GM23338 (cell line): ENCODE measurements at regions not wholly inside any gene's neighbourhood (a gene's known extent, or its start where the extent isn't known, plus 50 kb on each side); places are given as distances from the start of the nearest gene placed in this dataset.

Source experiments
- ATAC-seq: fragments of 200-7000 bp; cut with Tn5 transposase; 3 replicates; pipeline ENCODE4 v1.9.1; 2020
- DNase-seq: peaks from one replicate; pipeline ENCODE4 v3.0.0-alpha.2; 2015; ENCODE audit warnings: low spot score
- H2AFZ ChIP-seq: fragments of 200-600 bp; sonication (generic); 2 replicates; pipeline ENCODE4 v1.8.0; 2016; ENCODE audit warnings: antibody characterized with exemption, mild to moderate bottlenecking, moderate library complexity
- H3F3A ChIP-seq: fragments of 200-600 bp; sonication (generic); replicated peaks from 2 replicates; pipeline ENCODE4 v1.8.0; 2017; ENCODE audit warnings: antibody characterized with exemption, mixed run types, low read depth
- H3K27ac ChIP-seq: fragments of 200-600 bp; sonication (generic); 2 replicates; pipeline ENCODE4 v1.6.1; 2016; ENCODE audit warnings: low read depth
- H3K27me3 ChIP-seq: fragments of 200-600 bp; sonication (generic); 2 replicates; pipeline ENCODE4 v1.8.0; 2016; ENCODE audit warnings: mild to moderate bottlenecking, mixed run types, moderate library complexity; ENCODE audit not compliant: insufficient read depth
- H3K36me3 ChIP-seq: fragments of 200-600 bp; sonication (generic); 2 replicates; pipeline ENCODE4 v1.8.0; 2016; ENCODE audit warnings: mild to moderate bottlenecking; ENCODE audit not compliant: insufficient read depth
- H3K4me1 ChIP-seq: fragments of 200-600 bp; sonication (generic); 2 replicates; pipeline ENCODE4 v1.8.0; 2016; ENCODE audit warnings: mild to moderate bottlenecking, moderate library complexity; ENCODE audit not compliant: insufficient read depth
- H3K4me2 ChIP-seq: fragments of 200-600 bp; sonication (generic); 2 replicates; pipeline ENCODE4 v1.7.1; 2017; ENCODE audit warnings: mixed run types
- H3K4me3 ChIP-seq: fragments of 200-600 bp; sonication (generic); 2 replicates; pipeline ENCODE4 v1.6.1; 2016; ENCODE audit warnings: mixed run types
- H3K79me2 ChIP-seq: fragments of 200-600 bp; sonication (generic); replicated peaks from 2 replicates; pipeline ENCODE4 v1.8.0; 2017; ENCODE audit warnings: mild to moderate bottlenecking; ENCODE audit not compliant: insufficient read depth
- H3K9me2 ChIP-seq: fragments of 200-600 bp; sonication (generic); 2 replicates; pipeline ENCODE4 v1.8.0; 2017; ENCODE audit not compliant: insufficient read depth
- H4K20me1 ChIP-seq: fragments of 200-600 bp; sonication (generic); replicated peaks from 2 replicates; pipeline ENCODE4 v1.8.0; 2017; ENCODE audit warnings: mild to moderate bottlenecking; ENCODE audit not compliant: insufficient read depth
- H3K27ac Mint-ChIP-seq: 2 replicates; pipeline ENCODE4 v1.8.0; 2020; ENCODE audit warnings: inconsistent platforms, mild to moderate bottlenecking, moderate library complexity, mixed read lengths
- H3K27me3 Mint-ChIP-seq: 3 replicates; pipeline ENCODE4 v1.8.0; 2022; ENCODE audit warnings: low read depth, mild to moderate bottlenecking, moderate library complexity, mixed read lengths, inconsistent platforms; ENCODE audit not compliant: insufficient read depth, poor library complexity
- H3K36me3 Mint-ChIP-seq: 3 replicates; pipeline ENCODE4 v1.8.0; 2021; ENCODE audit warnings: low read depth, mild to moderate bottlenecking, inconsistent platforms, moderate library complexity, mixed read lengths
- H3K4me1 Mint-ChIP-seq: 3 replicates; pipeline ENCODE4 v1.8.0; 2020; ENCODE audit warnings: mild to moderate bottlenecking, inconsistent platforms, mixed read lengths
- H3K4me3 Mint-ChIP-seq: 3 replicates; pipeline ENCODE4 v1.8.0; 2021; ENCODE audit warnings: moderate library complexity, mild to moderate bottlenecking, inconsistent platforms, mixed read lengths
- H3K9me3 Mint-ChIP-seq: 3 replicates; pipeline ENCODE4 v1.8.0; 2020; ENCODE audit warnings: moderate library complexity, mild to moderate bottlenecking, inconsistent platforms, mixed read lengths
- CREB1 ChIP-seq: fragments of 250-450 bp; sonication (Bioruptor Pico); IDR thresholded peaks from 2 replicates; pipeline ENCODE4 v1.5.0; 2020; ENCODE audit warnings: low read depth, mild to moderate bottlenecking, moderate library complexity
- CTCF ChIP-seq, 2 experiments: fragments of 200-600 bp in 1 of 2; sonication (generic) in 1 of 2; conservative IDR thresholded peaks; 2 replicates each; pipeline versions ENCODE4 v1.5.1 to v1.6.1; 2016 to 2017; ENCODE audit warnings: antibody characterized with exemption in 2 of 2, low read depth in 2 of 2, mild to moderate bottlenecking in 2 of 2, moderate library complexity in 1 of 2
- EZH2 ChIP-seq: fragments of 200-600 bp; sonication (generic); IDR thresholded peaks from one replicate; pipeline ENCODE4 v1.8.0; 2017; ENCODE audit warnings: antibody characterized with exemption, mild to moderate bottlenecking, low read depth; ENCODE audit not compliant: unreplicated experiment
- EZH2phosphoT487 ChIP-seq: fragments of 200-600 bp; sonication (generic); IDR thresholded peaks from one replicate; pipeline ENCODE4 v1.8.1; 2018; ENCODE audit warnings: antibody characterized with exemption; ENCODE audit not compliant: unreplicated experiment
- JUNB ChIP-seq: IDR thresholded peaks from one replicate; pipeline ENCODE4 v1.6.1; 2016; ENCODE audit warnings: antibody characterized with exemption; ENCODE audit not compliant: unreplicated experiment
- NANOG ChIP-seq: IDR thresholded peaks from 2 replicates; pipeline ENCODE4 v1.6.1; 2016; ENCODE audit warnings: antibody characterized with exemption, borderline replicate concordance
- POLR2AphosphoS5 ChIP-seq: IDR thresholded peaks from 2 replicates; pipeline ENCODE4 v1.6.1; 2016; ENCODE audit warnings: antibody characterized with exemption, low read depth
- STAT1 ChIP-seq: IDR thresholded peaks from one replicate; pipeline ENCODE4 v1.6.1; 2016; ENCODE audit warnings: antibody characterized with exemption; ENCODE audit not compliant: unreplicated experiment
- ZNF114 ChIP-seq: fragments of 250-450 bp; sonication (Bioruptor Pico); IDR thresholded peaks from 2 replicates; pipeline ENCODE4 v1.5.0; 2020; ENCODE audit warnings: mild to moderate bottlenecking, moderate library complexity
- ZNF331 ChIP-seq: fragments of 250-450 bp; sonication (Bioruptor Pico); IDR thresholded peaks from 2 replicates; pipeline ENCODE4 v1.5.0; 2020; ENCODE audit warnings: low read depth, mild to moderate bottlenecking, moderate library complexity
- TF ChIP-seq, protein P1 (sequence below): IDR thresholded peaks from one replicate; pipeline ENCODE4 v1.6.1; 2018; ENCODE audit warnings: antibody characterized with exemption; ENCODE audit not compliant: unreplicated experiment
- TF ChIP-seq, protein P2 (sequence below): IDR thresholded peaks from 2 replicates; pipeline ENCODE4 v1.6.1; 2016; ENCODE audit warnings: antibody characterized with exemption

GRCh38 chrX:68983004-68983857, 154.4 kb downstream of the EFNB1 start:
- no peak overlapping the region for H3K27ac ChIP-seq
- H3F3A ChIP-seq, result no peaks in the 10 kb centered on the region
- Mint-ChIP-seq H3K4me1 (peaks cover 8% of the 10 kb centered on the region; the same call in 2 of the 3 replicates), H3K36me3 (no peaks in the 10 kb centered on the region), H3K27me3 (peaks cover 4% of the 10 kb centered on the region), H3K27ac (no peak overlapping the region), H3K9me3 (no peaks in the 10 kb centered on the region), H3K4me3 (no peak overlapping the region)
- H3K27me3 ChIP-seq, result no peaks in the 10 kb centered on the region
- no peaks in the 10 kb centered on the region for H3K9me2 ChIP-seq
- no peak for TF ChIP-seq NANOG
- TF ChIP-seq CTCF (conservative IDR thresholded peaks at IDR 0.05; ENCODE audit: low read depth in 2 of 2), result 0 out of 4 replicates have a peak, but pooled peaks of 1 of the 2 experiments have one; percentile 6
- no peak for TF ChIP-seq JUNB
- TF ChIP-seq STAT1, result no peak
- H2AFZ ChIP-seq, result no peak overlapping the region
- DNase-seq, result no peak
- H3K36me3 ChIP-seq, result no peaks in the 10 kb centered on the region
- H3K79me2 ChIP-seq, result no peaks in the 10 kb centered on the region
- H3K4me1 ChIP-seq, result no peaks in the 10 kb centered on the region
- H3K4me3 ChIP-seq, result no peak overlapping the region
- H4K20me1 ChIP-seq, result no peaks in the 10 kb centered on the region
- no peak for ATAC-seq
- no peak overlapping the region for H3K4me2 ChIP-seq

DNA sequence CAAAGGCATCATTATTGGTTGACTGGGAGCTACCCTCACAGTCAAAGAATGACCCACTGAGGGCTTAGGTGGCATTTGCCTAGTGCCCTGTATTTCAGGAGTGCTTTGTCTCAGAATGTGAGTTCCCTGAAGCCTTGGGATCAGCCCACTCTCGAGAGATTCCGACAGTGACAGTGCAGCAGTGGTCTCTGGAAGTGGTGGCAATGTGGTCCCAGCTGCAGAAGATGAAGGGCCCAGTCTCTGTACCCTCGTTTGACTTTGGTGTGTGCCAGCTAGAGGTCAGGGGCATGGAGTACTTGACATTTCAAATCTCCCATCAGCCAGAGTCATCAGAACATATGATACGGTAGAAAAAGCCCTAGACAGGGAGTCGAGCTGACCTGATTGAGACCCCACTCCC, 153.7 kb downstream of the EFNB1 start:
- DNase-seq (no peak), ATAC-seq (no peak)
- no peak overlapping the region for H3K4me3 ChIP-seq
- Mint-ChIP-seq H3K36me3 (no peaks in the 10 kb centered on the region), H3K9me3 (no peaks in the 10 kb centered on the region), H3K27me3 (peaks cover 4% of the 10 kb centered on the region), H3K4me1 (peaks cover 13% of the 10 kb centered on the region; the same call in 2 of the 3 replicates), H3K4me3 (no peak overlapping the region), H3K27ac (no peak overlapping the region)
- H2AFZ ChIP-seq, result no peak overlapping the region
- H3F3A ChIP-seq, result no peaks in the 10 kb centered on the region
- no peak overlapping the region for H3K27ac ChIP-seq
- H3K36me3 ChIP-seq, result no peaks in the 10 kb centered on the region
- H3K79me2 ChIP-seq, result no peaks in the 10 kb centered on the region
- H4K20me1 ChIP-seq, result no peaks in the 10 kb centered on the region
- no peaks in the 10 kb centered on the region for H3K9me2 ChIP-seq
- no peaks in the 10 kb centered on the region for H3K4me1 ChIP-seq
- H3K27me3 ChIP-seq, result no peaks in the 10 kb centered on the region
- no peak overlapping the region for H3K4me2 ChIP-seq
- TF ChIP-seq ZNF114 (CRISPR knock-in tag) (no peak), NANOG (no peak), CREB1 (no peak), STAT1 (no peak), CTCF (conservative IDR thresholded peaks at IDR 0.05; ENCODE audit: low read depth in 2 of 2) (no peak), EZH2 (no peak), JUNB (no peak), POLR2AphosphoS5 (no peak), EZH2phosphoT487 (no peak), ZNF331 (no peak)
- TF ChIP-seq, protein P1, sequence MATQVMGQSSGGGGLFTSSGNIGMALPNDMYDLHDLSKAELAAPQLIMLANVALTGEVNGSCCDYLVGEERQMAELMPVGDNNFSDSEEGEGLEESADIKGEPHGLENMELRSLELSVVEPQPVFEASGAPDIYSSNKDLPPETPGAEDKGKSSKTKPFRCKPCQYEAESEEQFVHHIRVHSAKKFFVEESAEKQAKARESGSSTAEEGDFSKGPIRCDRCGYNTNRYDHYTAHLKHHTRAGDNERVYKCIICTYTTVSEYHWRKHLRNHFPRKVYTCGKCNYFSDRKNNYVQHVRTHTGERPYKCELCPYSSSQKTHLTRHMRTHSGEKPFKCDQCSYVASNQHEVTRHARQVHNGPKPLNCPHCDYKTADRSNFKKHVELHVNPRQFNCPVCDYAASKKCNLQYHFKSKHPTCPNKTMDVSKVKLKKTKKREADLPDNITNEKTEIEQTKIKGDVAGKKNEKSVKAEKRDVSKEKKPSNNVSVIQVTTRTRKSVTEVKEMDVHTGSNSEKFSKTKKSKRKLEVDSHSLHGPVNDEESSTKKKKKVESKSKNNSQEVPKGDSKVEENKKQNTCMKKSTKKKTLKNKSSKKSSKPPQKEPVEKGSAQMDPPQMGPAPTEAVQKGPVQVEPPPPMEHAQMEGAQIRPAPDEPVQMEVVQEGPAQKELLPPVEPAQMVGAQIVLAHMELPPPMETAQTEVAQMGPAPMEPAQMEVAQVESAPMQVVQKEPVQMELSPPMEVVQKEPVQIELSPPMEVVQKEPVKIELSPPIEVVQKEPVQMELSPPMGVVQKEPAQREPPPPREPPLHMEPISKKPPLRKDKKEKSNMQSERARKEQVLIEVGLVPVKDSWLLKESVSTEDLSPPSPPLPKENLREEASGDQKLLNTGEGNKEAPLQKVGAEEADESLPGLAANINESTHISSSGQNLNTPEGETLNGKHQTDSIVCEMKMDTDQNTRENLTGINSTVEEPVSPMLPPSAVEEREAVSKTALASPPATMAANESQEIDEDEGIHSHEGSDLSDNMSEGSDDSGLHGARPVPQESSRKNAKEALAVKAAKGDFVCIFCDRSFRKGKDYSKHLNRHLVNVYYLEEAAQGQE, result no peak
- TF ChIP-seq, protein P2, sequence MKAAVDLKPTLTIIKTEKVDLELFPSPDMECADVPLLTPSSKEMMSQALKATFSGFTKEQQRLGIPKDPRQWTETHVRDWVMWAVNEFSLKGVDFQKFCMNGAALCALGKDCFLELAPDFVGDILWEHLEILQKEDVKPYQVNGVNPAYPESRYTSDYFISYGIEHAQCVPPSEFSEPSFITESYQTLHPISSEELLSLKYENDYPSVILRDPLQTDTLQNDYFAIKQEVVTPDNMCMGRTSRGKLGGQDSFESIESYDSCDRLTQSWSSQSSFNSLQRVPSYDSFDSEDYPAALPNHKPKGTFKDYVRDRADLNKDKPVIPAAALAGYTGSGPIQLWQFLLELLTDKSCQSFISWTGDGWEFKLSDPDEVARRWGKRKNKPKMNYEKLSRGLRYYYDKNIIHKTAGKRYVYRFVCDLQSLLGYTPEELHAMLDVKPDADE, result no peak
